Pulmonary artery endothelial cell (primary cell): ENCODE measurements at regions not wholly inside any gene's neighbourhood (a gene's known extent, or its start where the extent isn't known, plus 50 kb on each side); places are given as distances from the start of the nearest gene placed in this dataset.
"Not testable (repeated sequence)": the region's sequence is repeated elsewhere in the genome, so short reads cannot be mapped to it uniquely, and the experiment has no call there.

Source experiments
- DNase-seq: peaks from one replicate; pipeline ENCODE4 v3.0.0-alpha.2; 2011; ENCODE audit warnings: low read depth, low spot score

GRCh38 chr3:177249203-177249602 lies 51.9 kb upstream of the TBL1XR1 start:
- no peak for DNase-seq

GRCh38 chr3:177250151-177250550 lies 52.9 kb upstream of the TBL1XR1 start:
- DNase-seq: no peak

GRCh38 chr3:177251755-177252154 lies 54.5 kb upstream of the TBL1XR1 start:
- no peak for DNase-seq

- DNase-seq: no peak
These were observed 59.7 kb upstream of the TBL1XR1 start for GRCh38 chr3:177257006-177257405.

- no peak for DNase-seq
These were observed 60.3 kb upstream of the TBL1XR1 start for GRCh38 chr3:177257625-177258024.

- no peak for DNase-seq
These were observed 65.1 kb upstream of the TBL1XR1 start for GRCh38 chr3:177262396-177262795.

- DNase-seq: no peak
These were observed 66.5 kb upstream of the TBL1XR1 start for GRCh38 chr3:177263615-177264368.

GRCh38 chr3:177271811-177272501 lies 74.7 kb upstream of the TBL1XR1 start:
- not testable (repeated sequence) for DNase-seq

GRCh38 chr3:177278016-177278415 lies 80.7 kb upstream of the TBL1XR1 start:
- DNase-seq: no peak

- DNase-seq: no peak
These were observed 82.0 kb upstream of the TBL1XR1 start for GRCh38 chr3:177279118-177279815.

- DNase-seq: no peak
These were observed 84.2 kb upstream of the TBL1XR1 start for GRCh38 chr3:177281292-177282118.

GRCh38 chr3:177282119-177282655 lies 84.9 kb upstream of the TBL1XR1 start:
- no peak for DNase-seq

- no peak for DNase-seq
These were observed 86.7 kb upstream of the TBL1XR1 start for GRCh38 chr3:177283983-177284382.

- DNase-seq: no peak
These were observed 87.2 kb upstream of the TBL1XR1 start for GRCh38 chr3:177284383-177284881.

GRCh38 chr3:177286034-177286433 lies 88.8 kb upstream of the TBL1XR1 start:
- DNase-seq: no peak

- no peak for DNase-seq
These were observed 89.9 kb upstream of the TBL1XR1 start for GRCh38 chr3:177287231-177287630.

- DNase-seq: no peak
These were observed 93.4 kb upstream of the TBL1XR1 start for GRCh38 chr3:177290633-177291032.

GRCh38 chr3:177294221-177294620 lies 96.9 kb upstream of the TBL1XR1 start:
- no peak for DNase-seq

GRCh38 chr3:177295116-177295515 lies 97.8 kb upstream of the TBL1XR1 start:
- DNase-seq: no peak

- DNase-seq: no peak
These were observed 102.0 kb upstream of the TBL1XR1 start for GRCh38 chr3:177299250-177299649.
